Keratinocyte (primary cell): ENCODE measurements at regions not wholly inside any gene's neighbourhood (a gene's known extent, or its start where the extent isn't known, plus 50 kb on each side); places are given as distances from the start of the nearest gene placed in this dataset.

ENCODE experiments used
- DNase-seq: peaks from one replicate; pipeline ENCODE4 v3.0.0-alpha.2; 2011; ENCODE audit warnings: low read depth, missing footprints, low spot score
- FAIRE-seq: peaks from 2 replicates; lab custom pipeline; 2011; peaks lifted over from hg19 to GRCh38; lab: Jason Lieb, UNC
- H2AFZ ChIP-seq: 2 replicates; pipeline ENCODE4 v1.6.0; 2012; ENCODE audit warnings: low read length, control low read depth, inconsistent platforms; ENCODE audit not compliant: control insufficient read depth
- H3K27ac ChIP-seq: 2 replicates; pipeline ENCODE4 v1.5.1; 2011; ENCODE audit warnings: low read length; ENCODE audit not compliant: control insufficient read depth, insufficient read depth
- H3K27me3 ChIP-seq: 3 replicates; pipeline ENCODE4 v1.6.0; 2011; ENCODE audit warnings: low read length; ENCODE audit not compliant: control insufficient read depth, insufficient read depth; ENCODE audit errors: extremely low read depth
- H3K36me3 ChIP-seq, 2 experiments: 2 replicates in 1 of 2; 3 replicates in 1 of 2; pipeline ENCODE4 v1.5.1; 2011; ENCODE audit warnings: low read length in 2 of 2, mild to moderate bottlenecking in 1 of 2; ENCODE audit not compliant: control insufficient read depth in 2 of 2, insufficient read depth in 2 of 2; ENCODE audit errors: extremely low read depth in 1 of 2
- H3K4me1 ChIP-seq: 3 replicates; pipeline ENCODE4 v1.5.1; 2011; ENCODE audit warnings: low read length; ENCODE audit not compliant: control insufficient read depth, insufficient read depth; ENCODE audit errors: extremely low read depth
- H3K4me2 ChIP-seq: 3 replicates; pipeline ENCODE4 v1.6.0; 2011; ENCODE audit warnings: low read depth, low read length; ENCODE audit not compliant: control insufficient read depth, insufficient read depth; ENCODE audit errors: extremely low read depth
- H3K4me3 ChIP-seq, 3 experiments: fragments of 200-600 bp in 1 of 3; sonication (generic) in 1 of 3; 2 replicates in 2 of 3; 3 replicates in 1 of 3; pipeline ENCODE4 v1.5.1; 2011 to 2016; ENCODE audit warnings: low read length in 3 of 3, mild to moderate bottlenecking in 3 of 3, control low read depth in 2 of 3, inconsistent platforms in 1 of 3, low read depth in 1 of 3, mixed read lengths in 1 of 3, mixed run types in 1 of 3, moderate library complexity in 1 of 3; ENCODE audit not compliant: control insufficient read depth in 2 of 3, insufficient read depth in 2 of 3; ENCODE audit errors: extremely low read depth in 1 of 3
- H3K79me2 ChIP-seq: 2 replicates; pipeline ENCODE4 v1.6.0; 2012; ENCODE audit warnings: low read length; ENCODE audit not compliant: control insufficient read depth, insufficient read depth
- H3K9ac ChIP-seq: 3 replicates; pipeline ENCODE4 v1.6.0; 2011; ENCODE audit warnings: low read length; ENCODE audit not compliant: control insufficient read depth, insufficient read depth; ENCODE audit errors: extremely low read depth
- H3K9me1 ChIP-seq: 3 replicates; pipeline ENCODE4 v1.6.0; 2011; ENCODE audit warnings: low read length; ENCODE audit not compliant: control insufficient read depth, insufficient read depth; ENCODE audit errors: extremely low read depth
- H3K9me3 ChIP-seq: 2 replicates; pipeline ENCODE4 v1.5.1; 2012; ENCODE audit warnings: low read depth, low read length; ENCODE audit not compliant: control insufficient read depth
- H4K20me1 ChIP-seq: 3 replicates; pipeline ENCODE4 v1.6.0; 2011; ENCODE audit warnings: low read length; ENCODE audit not compliant: control insufficient read depth, insufficient read depth; ENCODE audit errors: extremely low read depth
- EZH2 ChIP-seq: IDR thresholded peaks from one replicate; pipeline ENCODE4 v1.6.1; 2012; ENCODE audit warnings: inconsistent platforms, mild to moderate bottlenecking, low read length, moderate library complexity
- dilution Hi-C: fragments of 300-500 bp; cut with MboI; formaldehyde crosslinking; loops from one replicate; pipeline ENCODE4 v1.7.0; 2020; ENCODE audit warnings: low sequenced_read_pairs; ENCODE audit not compliant: extremely low pct_ligation_motif_present
- TF ChIP-seq, protein P1 (sequence below), 3 experiments: IDR thresholded peaks in 1 of 3; conservative IDR thresholded peaks in 1 of 3; optimal IDR thresholded peaks in 1 of 3; 2 replicates in 2 of 3; 3 replicates in 1 of 3; pipeline versions ENCODE3 to v1.5.1; 2011; ENCODE audit warnings: low read length in 3 of 3, mild to moderate bottlenecking in 3 of 3, moderate library complexity in 2 of 3, control low read depth in 1 of 3, inconsistent platforms in 1 of 3; ENCODE audit not compliant: insufficient read depth in 2 of 3; ENCODE audit errors: extremely low read depth in 1 of 3

DNA sequence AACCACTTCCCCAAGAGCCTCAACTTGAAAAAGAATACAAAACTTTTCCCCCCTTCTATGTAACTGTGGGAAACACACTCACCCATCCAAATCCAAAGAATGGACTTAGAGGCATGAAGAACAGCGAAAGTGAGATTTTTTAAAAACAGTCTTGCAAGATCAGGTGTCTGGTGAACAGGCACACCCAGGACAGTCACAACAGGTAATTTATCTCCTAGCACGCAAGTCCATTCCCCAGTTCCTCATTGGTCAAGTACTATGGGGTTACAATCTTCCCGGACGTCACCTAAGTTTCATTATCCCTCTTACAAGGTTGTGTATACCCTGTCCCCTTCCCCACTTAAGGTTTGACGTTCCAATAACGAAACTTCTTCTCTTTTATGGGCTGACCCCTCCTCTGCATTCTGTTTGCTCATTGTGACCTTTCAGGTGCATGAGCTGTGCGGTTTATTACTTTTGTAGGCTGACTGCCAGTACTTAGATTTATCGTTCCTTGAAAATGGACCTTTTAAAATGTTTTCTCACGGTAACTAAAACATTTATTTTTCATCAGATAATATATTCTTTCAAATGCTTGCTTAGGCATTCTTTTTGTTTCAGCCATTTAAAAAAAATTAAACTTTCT, 1401.9 kb downstream of the FAM181B start:
- H3K27me3 ChIP-seq, result no peaks in the 10 kb centered on the region
- FAIRE-seq (no peak), DNase-seq (no peak)
- no peak overlapping the region for H3K4me3 ChIP-seq
- no peak overlapping the region for H3K9ac ChIP-seq
- H3K4me2 ChIP-seq, result no peak overlapping the region
- dilution Hi-C loops, result no loop called here
- H3K9me1 ChIP-seq, result no peaks in the 10 kb centered on the region
- no peaks in the 10 kb centered on the region for H3K9me3 ChIP-seq
- H4K20me1 ChIP-seq, result no peaks in the 10 kb centered on the region
- H2AFZ ChIP-seq, result no peak overlapping the region
- H3K36me3 ChIP-seq, result no peaks in the 10 kb centered on the region
- no peaks in the 10 kb centered on the region for H3K4me1 ChIP-seq
- no peaks in the 10 kb centered on the region for H3K79me2 ChIP-seq
- TF ChIP-seq EZH2, result no peak
- TF ChIP-seq, protein P1, sequence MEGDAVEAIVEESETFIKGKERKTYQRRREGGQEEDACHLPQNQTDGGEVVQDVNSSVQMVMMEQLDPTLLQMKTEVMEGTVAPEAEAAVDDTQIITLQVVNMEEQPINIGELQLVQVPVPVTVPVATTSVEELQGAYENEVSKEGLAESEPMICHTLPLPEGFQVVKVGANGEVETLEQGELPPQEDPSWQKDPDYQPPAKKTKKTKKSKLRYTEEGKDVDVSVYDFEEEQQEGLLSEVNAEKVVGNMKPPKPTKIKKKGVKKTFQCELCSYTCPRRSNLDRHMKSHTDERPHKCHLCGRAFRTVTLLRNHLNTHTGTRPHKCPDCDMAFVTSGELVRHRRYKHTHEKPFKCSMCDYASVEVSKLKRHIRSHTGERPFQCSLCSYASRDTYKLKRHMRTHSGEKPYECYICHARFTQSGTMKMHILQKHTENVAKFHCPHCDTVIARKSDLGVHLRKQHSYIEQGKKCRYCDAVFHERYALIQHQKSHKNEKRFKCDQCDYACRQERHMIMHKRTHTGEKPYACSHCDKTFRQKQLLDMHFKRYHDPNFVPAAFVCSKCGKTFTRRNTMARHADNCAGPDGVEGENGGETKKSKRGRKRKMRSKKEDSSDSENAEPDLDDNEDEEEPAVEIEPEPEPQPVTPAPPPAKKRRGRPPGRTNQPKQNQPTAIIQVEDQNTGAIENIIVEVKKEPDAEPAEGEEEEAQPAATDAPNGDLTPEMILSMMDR (optimal IDR thresholded peaks at IDR 0.05 in 1 of 3, IDR thresholded peaks at IDR 0.05 in 1 of 3, conservative IDR thresholded peaks at IDR 0.05 in 1 of 3; ENCODE audit: extremely low read depth in 1 of 3, insufficient read depth in 2 of 3, low read length in 3 of 3), result no peak
- no peak overlapping the region for H3K27ac ChIP-seq

DNA sequence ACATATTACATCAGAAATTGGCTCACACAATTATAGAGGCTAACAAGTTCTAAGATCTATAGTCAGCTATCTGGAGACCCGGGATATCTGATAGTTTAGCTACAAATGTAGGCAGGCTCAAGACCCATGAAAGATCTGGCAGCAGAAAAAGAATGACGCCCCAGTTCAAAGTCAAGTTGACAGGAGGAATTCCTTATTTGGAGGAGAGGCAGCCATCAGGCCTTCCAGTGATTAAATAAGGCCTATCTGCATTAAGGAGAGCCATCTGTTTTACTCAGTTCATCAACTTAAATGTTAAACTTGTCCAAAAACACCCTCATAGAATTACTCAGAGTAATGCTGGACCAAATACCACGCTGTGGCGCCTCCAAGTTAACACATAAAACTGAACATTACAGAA, 1402.6 kb downstream of the FAM181B start:
- Histone ChIP-seq H3K4me2 (no peak overlapping the region), H3K9me1 (no peaks in the 10 kb centered on the region), H3K27ac (no peak overlapping the region), H3K9ac (no peak overlapping the region), H2AFZ (no peak overlapping the region), H3K36me3 (no peaks in the 10 kb centered on the region), H3K9me3 (no peaks in the 10 kb centered on the region), H3K27me3 (no peaks in the 10 kb centered on the region), H3K4me1 (no peaks in the 10 kb centered on the region), H3K4me3 (no peak overlapping the region), H4K20me1 (no peaks in the 10 kb centered on the region), H3K79me2 (no peaks in the 10 kb centered on the region)
- dilution Hi-C loops, result no loop called here
- FAIRE-seq (no peak), DNase-seq (no peak)
- no peak for TF ChIP-seq EZH2
- TF ChIP-seq, protein P1 (optimal IDR thresholded peaks at IDR 0.05 in 1 of 3, IDR thresholded peaks at IDR 0.05 in 1 of 3, conservative IDR thresholded peaks at IDR 0.05 in 1 of 3; ENCODE audit: extremely low read depth in 1 of 3, insufficient read depth in 2 of 3, low read length in 3 of 3), result no peak
